ENCODE measurements at regions not wholly inside any gene's neighbourhood (a gene's known extent, or its start where the extent isn't known, plus 50 kb on each side); places are given as distances from the start of the nearest gene placed in this dataset.

- ATAC-seq = peak; percentile 98
- no peak overlapping the region for H3K9ac ChIP-seq (ENCODE audit: low read length)
- no TSS peak for BruUV-seq (replicated peaks)
These were observed 91.5 kb upstream of the THSD7A start for GRCh38 chr7:11923376-11923930.

GRCh38 chr7:11931307-11931706 lies 99.3 kb upstream of the THSD7A start:
- Histone ChIP-seq H3F3A (ENCODE audit: low read length, unreplicated experiment) (no peaks in the 10 kb centered on the region), H3K79me2 (ENCODE audit: low read length) (no peaks in the 10 kb centered on the region), H3K9ac (ENCODE audit: low read length) (no peak overlapping the region), H3K27ac (ENCODE audit: low read length) (no peak overlapping the region), H2AFZ (ENCODE audit: low read length) (no peak overlapping the region), H3K36me3 (ENCODE audit: low read depth, low read length) (no peaks in the 10 kb centered on the region), H3K9me3 (ENCODE audit: low read length) (no peaks in the 10 kb centered on the region), H4K20me1 (ENCODE audit: low read length) (no peaks in the 10 kb centered on the region), H3K4me1 (ENCODE audit: insufficient read depth, low read length) (peaks cover 15% of the 10 kb centered on the region), H3K27me3 (ENCODE audit: low read length) (no peaks in the 10 kb centered on the region), H3K4me2 (ENCODE audit: low read length) (no peak overlapping the region), H3K9me2 (replicated peaks; ENCODE audit: low read length) (no peaks in the 10 kb centered on the region), H3K4me3 (ENCODE audit: low read length) (no peak overlapping the region)
- DNase-seq (no peak), ATAC-seq (no peak)
- CTCF ChIA-PET = interaction anchor here (0.6 kb wide), 1 partner anchor 391 kb away, joined by 4 read pairs; no protein-coding TSS in a partner anchor
- no TSS peak for BruUV-seq (replicated peaks)
- POLR2A ChIA-PET (ENCODE audit: unreplicated experiment) = no interaction called here
- intact Hi-C loops (cut with micrococcal nuclease) = no loop called here
- no peak for TF ChIP-seq EZH2phosphoT487 (IDR thresholded peaks at IDR 0.05; ENCODE audit: borderline replicate concordance, low read length)
- no peak for TF ChIP-seq EZH2 (IDR thresholded peaks at IDR 0.05; ENCODE audit: low read length, unreplicated experiment)
- no peak for TF ChIP-seq CTCF (conservative IDR thresholded peaks at IDR 0.05; ENCODE audit: low read depth, low read length)

More at GRCh38 chr7:11923376-11923930, 91.5 kb upstream of the THSD7A start:
- H3F3A ChIP-seq (ENCODE audit: low read length, unreplicated experiment) = no peaks in the 10 kb centered on the region
- H4K20me1 ChIP-seq (ENCODE audit: low read length) = no peaks in the 10 kb centered on the region
- no peaks in the 10 kb centered on the region for H3K79me2 ChIP-seq (ENCODE audit: low read length)
- no peak overlapping the region for H2AFZ ChIP-seq (ENCODE audit: low read length)
- no peaks in the 10 kb centered on the region for H3K9me3 ChIP-seq (ENCODE audit: low read length)
- POLR2A ChIA-PET (ENCODE audit: unreplicated experiment) = interaction anchor here (0.7 kb wide), 2 partner anchors 34 to 143 kb away, joined by 3 read pairs; no protein-coding TSS in a partner anchor
- TF ChIP-seq EZH2 (IDR thresholded peaks at IDR 0.05; ENCODE audit: low read length, unreplicated experiment) (no peak), CTCF (conservative IDR thresholded peaks at IDR 0.05; ENCODE audit: low read depth, low read length) (no peak), EZH2phosphoT487 (IDR thresholded peaks at IDR 0.05; ENCODE audit: borderline replicate concordance, low read length) (no peak)
- peak overlapping the region; percentile 32 for H3K4me2 ChIP-seq (ENCODE audit: low read length)
- intact Hi-C loops (cut with micrococcal nuclease) = loop anchor here (10.0 kb wide), 1 partner anchor 401 kb away; no protein-coding TSS in a partner anchor
- H3K27ac ChIP-seq (ENCODE audit: low read length) = no peak overlapping the region
- no peak overlapping the region for H3K4me3 ChIP-seq (ENCODE audit: low read length)
- CTCF ChIA-PET = no interaction called here
- peak; percentile 57 for DNase-seq
- H3K4me1 ChIP-seq (ENCODE audit: insufficient read depth, low read length) = no peaks in the 10 kb centered on the region; the same call in 1 of the 2 replicates
- no peaks in the 10 kb centered on the region for H3K27me3 ChIP-seq (ENCODE audit: low read length)
- H3K36me3 ChIP-seq (ENCODE audit: low read depth, low read length) = no peaks in the 10 kb centered on the region
- H3K9me2 ChIP-seq (replicated peaks; ENCODE audit: low read length) = no peaks in the 10 kb centered on the region

GRCh38 chr7:11934796-11935195 lies 102.8 kb upstream of the THSD7A start:
- no peaks in the 10 kb centered on the region for H3K79me2 ChIP-seq (ENCODE audit: low read length)
- TF ChIP-seq EZH2 (IDR thresholded peaks at IDR 0.05; ENCODE audit: low read length, unreplicated experiment) (no peak), EZH2phosphoT487 (IDR thresholded peaks at IDR 0.05; ENCODE audit: borderline replicate concordance, low read length) (no peak), CTCF (conservative IDR thresholded peaks at IDR 0.05; ENCODE audit: low read depth, low read length) (no peak)
- no peaks in the 10 kb centered on the region for H3K27me3 ChIP-seq (ENCODE audit: low read length)
- H2AFZ ChIP-seq (ENCODE audit: low read length) = no peak overlapping the region
- no peaks in the 10 kb centered on the region for H3F3A ChIP-seq (ENCODE audit: low read length, unreplicated experiment)
- no peak overlapping the region for H3K27ac ChIP-seq (ENCODE audit: low read length)
- no peak overlapping the region for H3K9ac ChIP-seq (ENCODE audit: low read length)
- ATAC-seq (peak; percentile 74), DNase-seq (peak; percentile 45)
- peak overlapping the region; percentile 27; the same call in 1 of the 2 replicates for H3K4me2 ChIP-seq (ENCODE audit: low read length)
- ChIA-PET CTCF (no interaction called here), POLR2A (ENCODE audit: unreplicated experiment) (no interaction called here)
- BruUV-seq (replicated peaks) = no TSS peak
- H3K9me2 ChIP-seq (replicated peaks; ENCODE audit: low read length) = no peaks in the 10 kb centered on the region
- H4K20me1 ChIP-seq (ENCODE audit: low read length) = no peaks in the 10 kb centered on the region
- H3K4me1 ChIP-seq (ENCODE audit: insufficient read depth, low read length) = peaks cover 15% of the 10 kb centered on the region
- H3K4me3 ChIP-seq (ENCODE audit: low read length) = no peak overlapping the region
- intact Hi-C loops (cut with micrococcal nuclease) = no loop called here
- no peaks in the 10 kb centered on the region for H3K9me3 ChIP-seq (ENCODE audit: low read length)
- no peaks in the 10 kb centered on the region for H3K36me3 ChIP-seq (ENCODE audit: low read depth, low read length)

Data from PC-3 (cell line).